Esophagus (tissue), 2 donors: ENCODE measurements at regions not wholly inside any gene's neighbourhood (a gene's known extent, or its start where the extent isn't known, plus 50 kb on each side); places are given as distances from the start of the nearest gene placed in this dataset.

Source experiments
- H3K27ac ChIP-seq, 2 donors: one replicate each; pipeline ENCODE4 v1.5.1; 2013; ENCODE audit warnings: low read depth in 2 of 2, mild to moderate bottlenecking in 2 of 2, inconsistent platforms in 1 of 2, low read length in 1 of 2, moderate library complexity in 1 of 2
- H3K27me3 ChIP-seq, 2 donors: one replicate each; pipeline ENCODE4 v1.6.1; 2013; ENCODE audit warnings: low read length in 2 of 2, control low read depth in 1 of 2, mild to moderate bottlenecking in 1 of 2; ENCODE audit not compliant: insufficient read depth in 2 of 2, control insufficient read depth in 1 of 2
- H3K36me3 ChIP-seq, 2 donors: one replicate each; pipeline ENCODE4 v1.6.1; 2013; ENCODE audit warnings: low read length in 1 of 2; ENCODE audit not compliant: control insufficient read depth in 2 of 2, insufficient read depth in 2 of 2
- H3K4me1 ChIP-seq, 2 donors: one replicate each; pipeline ENCODE4 v1.6.1; 2013; ENCODE audit warnings: low read length in 1 of 2; ENCODE audit not compliant: control insufficient read depth in 2 of 2, insufficient read depth in 2 of 2
- H3K4me3 ChIP-seq, 2 donors: one replicate each; pipeline ENCODE4 v1.5.1; 2013; ENCODE audit warnings: low read length in 2 of 2, mild to moderate bottlenecking in 2 of 2, low read depth in 1 of 2, moderate library complexity in 1 of 2
- H3K9me3 ChIP-seq, 2 donors: one replicate each; pipeline ENCODE4 v1.6.1; 2013; ENCODE audit warnings: mild to moderate bottlenecking in 2 of 2, low read depth in 1 of 2, low read length in 1 of 2, moderate library complexity in 1 of 2; ENCODE audit not compliant: control insufficient read depth in 2 of 2, insufficient read depth in 1 of 2
- WGBS, 2 donors: extraction: QIAGEN DNeasy Blood & Tissue Kit; methylation state at CpG; one replicate each; pipeline ENCODE4 v1.1.7; 2013; 5-methylcytosine and 5-hydroxymethylcytosine counted together
- donor health status: healthy with polysubstance abuse.
- donor health status: Bipolar disorder and iron deficiency.

DNA sequence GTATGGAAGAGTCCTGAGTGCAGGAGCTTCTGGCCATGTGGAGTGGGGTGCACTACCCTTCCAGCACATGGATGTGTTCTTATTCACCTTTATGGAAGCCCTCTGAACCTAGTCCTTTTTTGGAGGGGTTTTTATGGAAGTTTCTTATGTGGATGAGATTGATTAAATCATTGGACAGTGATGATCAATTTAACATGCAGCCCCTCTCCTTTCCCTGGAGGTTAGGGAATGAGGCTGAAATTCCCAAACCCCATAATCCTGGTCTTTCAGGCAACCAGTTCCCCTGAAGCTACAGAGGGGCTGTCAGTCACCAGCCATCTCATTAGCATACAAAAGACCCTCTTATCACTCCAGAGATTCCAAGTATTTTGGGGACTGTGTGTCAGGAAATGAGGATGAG lies 183.9 kb upstream of the MAP3K7 start:
- Histone ChIP-seq H3K36me3 (no peaks in the 10 kb centered on the region), H3K4me1 (no peaks in the 10 kb centered on the region), H3K27ac (no peak overlapping the region), H3K9me3 (no peaks in the 10 kb centered on the region), H3K4me3 (no peak overlapping the region), H3K27me3 (no peaks in the 10 kb centered on the region)

DNA sequence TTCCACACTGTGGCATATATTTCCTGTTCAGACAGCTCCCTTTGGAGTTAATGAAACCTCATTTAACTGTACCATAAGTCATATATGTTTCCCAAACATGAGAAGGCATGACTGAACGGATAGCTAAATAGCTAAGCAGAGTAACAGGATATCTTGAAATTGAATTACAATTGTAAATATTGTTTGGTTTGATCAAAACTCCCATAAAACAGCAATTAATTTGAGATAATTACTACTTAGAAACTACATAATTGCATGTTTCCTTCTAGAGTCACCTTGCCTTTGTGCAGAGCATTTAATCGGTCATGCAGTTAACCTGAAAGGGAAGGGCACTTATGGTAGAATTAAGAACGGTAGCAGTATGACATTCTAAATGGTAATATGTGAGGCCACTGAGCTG lies 179.0 kb upstream of the MAP3K7 start:
- 77 to 80% methylated on average over 3 of the region's 3 CpGs for WGBS, 2 donors
- Histone ChIP-seq H3K4me3 (no peak overlapping the region), H3K27ac (no peak overlapping the region), H3K27me3 (no peaks in the 10 kb centered on the region), H3K9me3 (no peaks in the 10 kb centered on the region), H3K36me3 (no peaks in the 10 kb centered on the region), H3K4me1 (no peaks in the 10 kb centered on the region)

DNA sequence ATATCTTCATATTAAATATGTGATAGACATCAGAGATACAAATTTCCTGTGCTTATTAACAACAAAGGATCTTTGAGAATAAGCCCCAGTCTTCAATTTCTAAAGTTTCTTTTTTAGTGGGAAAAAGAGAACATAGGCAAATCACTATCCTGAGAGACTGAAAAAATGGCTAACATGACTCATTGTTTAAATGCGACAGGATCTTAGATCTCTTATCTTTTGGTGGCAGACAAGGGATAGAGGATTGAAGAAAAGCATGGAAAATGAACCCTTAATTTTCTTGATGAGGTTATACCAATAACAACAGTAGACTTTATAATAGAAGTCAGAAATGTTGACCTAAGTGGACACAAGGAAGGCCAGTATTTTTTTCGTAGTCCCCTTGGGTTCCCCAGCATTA lies 178.6 kb upstream of the MAP3K7 start:
- WGBS, 2 donors: 79% methylated on average over 2 of the region's 2 CpGs
- no peak overlapping the region for H3K4me3 ChIP-seq
- H3K27ac ChIP-seq: no peak overlapping the region
- no peaks in the 10 kb centered on the region for H3K36me3 ChIP-seq
- no peaks in the 10 kb centered on the region for H3K9me3 ChIP-seq
- no peaks in the 10 kb centered on the region for H3K27me3 ChIP-seq
- H3K4me1 ChIP-seq: no peaks in the 10 kb centered on the region

DNA sequence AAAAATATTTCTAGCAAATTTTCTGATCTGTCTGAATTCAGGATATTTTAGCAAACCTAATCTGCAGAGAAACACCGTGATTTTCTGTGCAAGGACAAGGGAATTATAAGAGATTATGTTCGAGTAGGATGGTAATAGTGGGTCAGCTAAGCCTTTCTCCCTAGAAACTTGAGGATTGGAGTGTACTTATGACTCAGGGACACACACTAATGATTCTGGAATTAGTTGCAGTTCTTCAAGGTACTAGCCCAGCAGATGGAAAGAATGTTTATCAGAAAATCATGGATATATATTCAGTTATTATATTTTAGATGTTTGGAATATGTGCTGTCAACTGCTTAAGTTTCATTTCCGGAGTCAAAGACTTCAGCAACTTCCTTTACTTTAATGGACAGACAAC lies 177.1 kb upstream of the MAP3K7 start:
- WGBS, 2 donors: 83 to 92% methylated on average over 3 of the region's 3 CpGs
- Histone ChIP-seq H3K27me3 (no peaks in the 10 kb centered on the region), H3K9me3 (no peaks in the 10 kb centered on the region), H3K27ac (no peak overlapping the region), H3K36me3 (no peaks in the 10 kb centered on the region), H3K4me3 (no peak overlapping the region), H3K4me1 (no peaks in the 10 kb centered on the region)

DNA sequence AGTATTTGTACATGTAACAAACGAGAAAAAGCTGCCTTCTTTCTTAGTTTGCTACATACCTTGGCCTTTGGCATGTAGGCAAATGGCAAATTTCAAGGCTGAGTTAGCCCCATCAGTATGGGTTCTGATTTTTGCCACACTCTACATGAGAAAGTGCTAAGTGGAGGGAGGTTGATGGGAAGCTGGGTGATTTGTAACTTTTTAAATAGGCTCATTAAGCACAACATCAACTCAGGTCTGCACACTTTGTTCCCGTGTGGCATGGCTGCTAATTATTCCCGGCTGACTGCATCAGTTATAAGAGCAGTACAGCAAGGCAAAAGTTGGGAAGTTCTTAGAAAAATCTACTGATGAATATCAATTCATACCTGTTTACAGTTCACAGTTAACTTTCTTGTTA lies 172.8 kb upstream of the MAP3K7 start:
- no peaks in the 10 kb centered on the region for H3K9me3 ChIP-seq
- no peak overlapping the region for H3K4me3 ChIP-seq
- no peaks in the 10 kb centered on the region for H3K27me3 ChIP-seq
- WGBS, 2 donors: 73 to 76% methylated on average over 3 of the region's 3 CpGs
- no peaks in the 10 kb centered on the region for H3K36me3 ChIP-seq
- no peak overlapping the region for H3K27ac ChIP-seq
- no peaks in the 10 kb centered on the region for H3K4me1 ChIP-seq

DNA sequence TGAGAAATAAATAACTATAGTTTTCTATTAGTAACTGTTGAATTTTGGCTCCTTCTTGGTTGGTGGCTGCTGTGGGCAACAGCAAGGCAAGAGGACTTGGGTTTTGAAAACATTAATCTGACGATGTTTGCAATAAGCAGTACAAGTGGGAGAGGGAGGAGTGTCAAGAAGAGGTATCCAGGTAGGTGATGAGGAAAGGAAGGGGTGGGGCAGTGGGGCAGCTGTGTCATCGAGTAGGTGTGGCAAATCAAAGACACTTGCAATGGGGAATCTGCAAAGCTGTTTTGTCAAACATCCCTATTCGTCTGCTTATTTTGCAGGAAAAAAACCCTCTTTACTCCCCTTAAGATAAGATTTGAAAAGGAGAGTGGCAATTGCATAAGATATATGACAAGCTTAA lies 171.9 kb upstream of the MAP3K7 start:
- H3K4me1 ChIP-seq: no peaks in the 10 kb centered on the region
- no peak overlapping the region for H3K27ac ChIP-seq
- H3K36me3 ChIP-seq: no peaks in the 10 kb centered on the region
- no peaks in the 10 kb centered on the region for H3K9me3 ChIP-seq
- no peak overlapping the region for H3K4me3 ChIP-seq
- no peaks in the 10 kb centered on the region for H3K27me3 ChIP-seq
- WGBS, 2 donors: 53 to 66% methylated on average over 3 of the region's 3 CpGs

DNA sequence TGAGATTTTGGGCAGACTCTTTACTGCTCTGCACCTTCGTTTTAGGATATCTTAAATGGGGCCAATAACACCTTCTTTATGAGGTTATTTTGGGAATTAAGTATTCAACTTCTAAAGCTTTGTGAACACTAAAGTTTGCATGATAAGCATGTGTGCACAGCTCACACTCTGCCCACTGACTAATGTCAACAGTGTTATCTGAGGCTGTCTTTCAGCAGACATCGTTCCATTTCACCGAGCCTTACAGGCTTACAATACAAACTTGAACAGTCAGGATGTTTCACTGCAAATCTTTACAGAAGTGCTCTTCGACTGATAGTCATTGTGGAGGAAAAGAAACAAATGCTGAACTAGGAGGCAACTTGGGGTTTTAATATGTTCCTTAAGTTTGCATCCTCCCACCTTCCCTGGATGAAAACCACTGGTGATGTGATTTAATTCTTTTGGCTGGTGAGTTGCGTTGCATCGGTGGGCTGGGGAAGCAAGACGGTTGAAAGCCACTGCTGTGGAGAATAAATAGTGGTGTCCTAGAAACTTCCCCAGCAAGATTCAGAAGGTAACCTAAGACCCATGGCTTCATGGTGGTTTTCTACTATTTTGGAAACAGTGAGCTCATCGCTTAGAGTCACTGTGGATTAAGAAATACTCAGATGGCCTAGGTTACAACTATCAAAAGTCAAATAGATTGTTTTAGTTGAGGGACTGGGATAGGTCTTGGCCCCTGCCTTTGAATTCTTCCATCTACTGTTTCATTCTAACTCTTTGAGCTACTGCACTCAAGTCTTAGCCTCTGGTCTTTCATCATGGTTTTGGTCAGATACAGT lies 167.2 kb upstream of the MAP3K7 start:
- WGBS, 2 donors: 61 to 63% methylated on average over 8 of the region's 8 CpGs
- H3K27me3 ChIP-seq: no peaks in the 10 kb centered on the region
- no peak overlapping the region for H3K4me3 ChIP-seq
- H3K27ac ChIP-seq: no peak overlapping the region
- no peaks in the 10 kb centered on the region for H3K4me1 ChIP-seq
- no peaks in the 10 kb centered on the region for H3K36me3 ChIP-seq
- H3K9me3 ChIP-seq: no peaks in the 10 kb centered on the region

DNA sequence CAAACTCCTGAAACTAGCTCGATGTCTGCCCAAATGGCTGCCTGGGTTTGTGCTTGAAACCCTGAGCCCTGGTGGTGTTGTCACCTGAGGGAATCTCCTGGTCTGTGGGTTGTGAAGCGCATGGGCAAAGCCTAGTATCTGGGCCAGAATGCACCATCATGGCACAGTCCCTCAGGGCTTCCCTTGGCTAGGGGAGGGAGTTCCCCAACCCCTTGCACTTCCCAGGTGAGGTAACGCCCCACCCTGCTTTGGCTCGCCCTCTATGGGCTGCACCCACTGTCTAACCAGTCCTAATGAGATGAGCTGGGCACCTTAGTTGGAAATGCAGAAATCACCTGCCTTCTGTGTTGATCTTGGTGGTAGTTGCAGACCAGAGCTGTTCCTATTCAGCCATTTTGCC lies 152.9 kb upstream of the MAP3K7 start:
- Histone ChIP-seq H3K4me3 (no peak overlapping the region), H3K27ac (no peak overlapping the region), H3K4me1 (no peaks in the 10 kb centered on the region), H3K27me3 (no peaks in the 10 kb centered on the region), H3K36me3 (no peaks in the 10 kb centered on the region), H3K9me3 (peaks cover 0 to 3% of the 10 kb centered on the region in 2 donors)
- 43 to 53% methylated on average over 4 of the region's 4 CpGs for WGBS, 2 donors

DNA sequence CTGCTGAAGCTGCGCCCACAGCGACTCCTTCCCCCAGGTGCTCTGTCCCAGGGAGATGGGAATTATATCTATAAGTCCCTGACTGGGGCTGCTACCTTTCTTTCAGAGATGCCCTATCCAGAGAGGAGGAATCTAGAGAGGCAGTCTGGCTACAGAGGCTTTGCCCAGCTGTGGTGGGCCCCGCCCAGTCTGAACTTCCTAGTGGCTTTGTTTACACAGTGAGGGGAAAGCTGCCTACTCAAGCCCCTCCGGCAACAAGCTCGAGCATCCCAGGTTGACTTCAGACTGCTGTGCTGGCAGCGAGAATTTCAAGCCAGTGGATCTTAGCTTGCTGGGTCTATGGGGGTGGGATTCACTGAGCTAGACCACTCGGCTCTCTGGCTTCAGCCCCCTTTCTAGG lies 152.5 kb upstream of the MAP3K7 start:
- no peak overlapping the region for H3K27ac ChIP-seq

DNA sequence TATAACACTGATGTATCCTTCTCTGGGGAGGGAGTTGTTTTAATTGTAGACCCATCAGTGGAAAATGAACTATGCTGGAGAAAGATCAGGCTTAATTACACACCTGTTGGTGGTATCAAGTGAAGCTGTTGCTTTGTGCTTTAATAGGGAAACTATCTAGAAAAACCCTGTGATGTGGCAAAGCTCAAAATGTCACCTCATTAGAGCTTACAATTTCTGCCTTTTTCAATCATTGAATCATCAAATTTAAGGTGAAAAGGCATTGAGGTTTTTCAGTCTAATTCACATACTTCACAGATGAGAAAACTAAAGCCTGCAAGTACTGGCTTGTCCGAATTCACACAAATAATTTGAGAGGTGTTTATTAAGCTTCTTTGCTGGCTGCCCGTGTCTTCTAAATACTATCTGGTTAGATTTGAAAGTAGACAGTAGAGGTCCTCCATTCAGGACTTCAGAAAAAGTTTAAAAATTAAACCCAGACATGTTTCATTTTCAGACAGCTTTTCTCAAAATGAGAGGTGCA lies 143.3 kb upstream of the MAP3K7 start:
- H3K9me3 ChIP-seq: no peaks in the 10 kb centered on the region
- WGBS, 2 donors: 39 to 53% methylated on average over 2 of the region's 2 CpGs
- no peaks in the 10 kb centered on the region for H3K36me3 ChIP-seq
- H3K4me1 ChIP-seq: no peaks in the 10 kb centered on the region
- no peaks in the 10 kb centered on the region for H3K27me3 ChIP-seq
- H3K4me3 ChIP-seq: no peak overlapping the region
- H3K27ac ChIP-seq: no peak overlapping the region

More for the DNA sequence above, 152.5 kb upstream of the MAP3K7 start:
- Histone ChIP-seq H3K9me3 (peaks cover 0 to 3% of the 10 kb centered on the region in 2 donors), H3K36me3 (no peaks in the 10 kb centered on the region), H3K4me1 (no peaks in the 10 kb centered on the region), H3K4me3 (no peak overlapping the region), H3K27me3 (no peaks in the 10 kb centered on the region)
- 51 to 67% methylated on average over 7 of the region's 7 CpGs for WGBS, 2 donors
